Stomach (tissue), 8 donors: ENCODE measurements at regions not wholly inside any gene's neighbourhood (a gene's known extent, or its start where the extent isn't known, plus 50 kb on each side); places are given as distances from the start of the nearest gene placed in this dataset.

Source experiments
- DNase-seq, 2 donors: peaks; one replicate each; pipeline versions ENCODE4 v3.0.0 to v3.0.0-alpha.2; 2013 to 2019
- H3K27ac ChIP-seq, 5 donors: fragments of 200-600 bp in 4 of 5; sonication (generic) in 4 of 5; one replicate each; pipeline ENCODE4 v1.5.1; 2013 to 2019; ENCODE audit warnings: mild to moderate bottlenecking in 1 of 5, moderate library complexity in 1 of 5
- H3K27me3 ChIP-seq, 3 donors: fragments of 200-600 bp; sonication (generic); one replicate each; pipeline ENCODE4 v1.5.1; 2017 to 2019; ENCODE audit warnings: mixed run types in 1 of 3
- H3K36me3 ChIP-seq, 4 donors: fragments of 200-600 bp; sonication (generic); 1 replicate in 3 of 4; 2 replicates in 1 of 4; pipeline ENCODE4 v1.5.1; 2016 to 2019
- H3K4me1 ChIP-seq, 4 donors: fragments of 200-600 bp; sonication (generic); one replicate each; pipeline ENCODE4 v1.5.1; 2016 to 2019
- H3K4me3 ChIP-seq, 4 donors: fragments of 200-600 bp; sonication (generic) in 3 of 4; one replicate each; pipeline ENCODE4 v1.5.1; 2016 to 2019; ENCODE audit warnings: mild to moderate bottlenecking in 1 of 4
- H3K9me3 ChIP-seq, 4 donors: fragments of 200-600 bp; sonication (generic); one replicate each; pipeline ENCODE4 v1.5.1; 2016 to 2019
- EP300 ChIP-seq: sonication (generic); formaldehyde crosslinking; IDR thresholded peaks from one replicate; pipeline ENCODE4 v1.6.1; 2017; ENCODE audit warnings: antibody characterized with exemption
- POLR2A ChIP-seq, 4 donors: fragments of 450-650 bp; IDR thresholded peaks; one replicate each; pipeline ENCODE4 v1.6.1; 2016; ENCODE audit warnings: antibody characterized with exemption in 4 of 4, control low read depth in 2 of 4, mild to moderate bottlenecking in 1 of 4, moderate library complexity in 1 of 4
- POLR2AphosphoS5 ChIP-seq, 3 donors: sonication (generic); formaldehyde crosslinking; IDR thresholded peaks; one replicate each; pipeline ENCODE4 v1.6.1; 2016; ENCODE audit warnings: antibody characterized with exemption in 3 of 3
- WGBS, 5 donors: extraction: QIAGEN DNeasy Blood & Tissue Kit in 3 of 5; methylation state at CpG; one replicate each; pipeline versions ENCODE4 v1.1.5 to v1.1.7; 2013 to 2018; 5-methylcytosine and 5-hydroxymethylcytosine counted together
- intact Hi-C: fragments of 100-400 bp; cut with DNase I; formaldehyde crosslinking; loops from one replicate; pipeline ENCODE4 v1.15.1; 2023; ENCODE audit warnings: low total_unique reads
- TF ChIP-seq, protein P1 (sequence below), 7 experiments: fragments of 450-650 bp in 4 of 7; fragments of 200-600 bp in 3 of 7; sonication (generic) in 3 of 7; IDR thresholded peaks; one replicate each; pipeline ENCODE4 v1.5.1; 2016 to 2019; ENCODE audit warnings: antibody characterized with exemption in 7 of 7, control low read depth in 2 of 7, mild to moderate bottlenecking in 1 of 7
- donor health status: healthy with polysubstance abuse.
- donor health status: Bipolar disorder and iron deficiency.
- donor health status: healthy.

DNA sequence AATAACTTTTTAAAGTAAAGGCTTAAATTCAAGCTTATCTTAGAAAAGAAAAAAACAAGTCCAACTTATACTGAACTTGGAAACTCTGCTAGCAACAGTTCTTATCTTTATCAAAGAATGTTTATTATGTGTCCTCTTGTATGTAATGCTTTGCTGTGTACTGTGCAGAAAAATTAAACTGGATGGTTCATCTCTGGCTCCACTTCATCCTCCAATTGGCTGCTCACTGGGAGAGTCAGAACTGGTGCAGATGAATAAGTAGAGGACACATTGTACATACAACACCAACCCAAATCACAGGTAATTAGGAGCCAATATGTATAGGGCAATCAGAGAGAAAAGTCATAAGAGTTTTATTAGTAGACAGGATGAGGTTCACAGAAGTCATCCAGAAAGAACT lies 123.6 kb upstream of the NAP1L1 start:
- no peaks in the 10 kb centered on the region for H3K4me1 ChIP-seq
- H3K27me3 ChIP-seq: no peaks in the 10 kb centered on the region
- TF ChIP-seq POLR2AphosphoS5 (IDR thresholded peaks at IDR 0.05) (no peak), EP300 (no peak), POLR2A (IDR thresholded peaks at IDR 0.05) (no peak)
- TF ChIP-seq, protein P1, sequence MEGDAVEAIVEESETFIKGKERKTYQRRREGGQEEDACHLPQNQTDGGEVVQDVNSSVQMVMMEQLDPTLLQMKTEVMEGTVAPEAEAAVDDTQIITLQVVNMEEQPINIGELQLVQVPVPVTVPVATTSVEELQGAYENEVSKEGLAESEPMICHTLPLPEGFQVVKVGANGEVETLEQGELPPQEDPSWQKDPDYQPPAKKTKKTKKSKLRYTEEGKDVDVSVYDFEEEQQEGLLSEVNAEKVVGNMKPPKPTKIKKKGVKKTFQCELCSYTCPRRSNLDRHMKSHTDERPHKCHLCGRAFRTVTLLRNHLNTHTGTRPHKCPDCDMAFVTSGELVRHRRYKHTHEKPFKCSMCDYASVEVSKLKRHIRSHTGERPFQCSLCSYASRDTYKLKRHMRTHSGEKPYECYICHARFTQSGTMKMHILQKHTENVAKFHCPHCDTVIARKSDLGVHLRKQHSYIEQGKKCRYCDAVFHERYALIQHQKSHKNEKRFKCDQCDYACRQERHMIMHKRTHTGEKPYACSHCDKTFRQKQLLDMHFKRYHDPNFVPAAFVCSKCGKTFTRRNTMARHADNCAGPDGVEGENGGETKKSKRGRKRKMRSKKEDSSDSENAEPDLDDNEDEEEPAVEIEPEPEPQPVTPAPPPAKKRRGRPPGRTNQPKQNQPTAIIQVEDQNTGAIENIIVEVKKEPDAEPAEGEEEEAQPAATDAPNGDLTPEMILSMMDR (IDR thresholded peaks at IDR 0.05): no peak
- no peak overlapping the region for H3K4me3 ChIP-seq
- DNase-seq: no peak
- peaks cover 0 to 7% (median 1%) of the 10 kb centered on the region in 4 donors for H3K9me3 ChIP-seq
- no peaks in the 10 kb centered on the region for H3K36me3 ChIP-seq
- intact Hi-C loops: no loop called here
- no peak overlapping the region for H3K27ac ChIP-seq

DNA sequence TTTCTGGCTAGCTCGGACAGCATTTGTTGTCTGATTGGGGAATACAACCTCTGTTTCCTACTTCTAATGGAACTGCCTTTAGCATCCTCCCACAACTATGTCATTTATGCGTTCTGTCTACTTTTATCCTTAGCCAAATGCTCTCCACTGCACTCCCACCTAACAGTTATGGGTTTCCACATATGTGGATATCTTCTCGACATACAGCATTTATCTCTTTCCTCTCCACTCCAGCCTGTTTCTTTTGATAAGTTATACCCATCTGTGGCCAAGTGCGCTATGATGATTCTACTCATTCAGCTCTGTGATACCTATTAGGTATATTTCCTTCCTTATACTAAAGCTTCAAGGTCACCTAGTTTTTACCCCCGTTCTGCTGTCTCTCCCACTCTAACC lies 122.2 kb upstream of the NAP1L1 start:
- no peak overlapping the region for H3K4me3 ChIP-seq
- intact Hi-C loops: no loop called here
- no peaks in the 10 kb centered on the region for H3K4me1 ChIP-seq
- peaks cover 0 to 19% (median 11%) of the 10 kb centered on the region in 4 donors for H3K9me3 ChIP-seq
- H3K27ac ChIP-seq: no peak overlapping the region
- DNase-seq: no peak
- H3K36me3 ChIP-seq: no peaks in the 10 kb centered on the region
- no peak for TF ChIP-seq POLR2AphosphoS5 (IDR thresholded peaks at IDR 0.05)
- no peak for TF ChIP-seq EP300
- TF ChIP-seq, protein P1 (IDR thresholded peaks at IDR 0.05): no peak
- no peak for TF ChIP-seq POLR2A (IDR thresholded peaks at IDR 0.05)
- 83 to 89% (median 88%) methylated on average over 5 of the region's 5 CpGs for WGBS, 5 donors
- H3K27me3 ChIP-seq: no peaks in the 10 kb centered on the region

DNA sequence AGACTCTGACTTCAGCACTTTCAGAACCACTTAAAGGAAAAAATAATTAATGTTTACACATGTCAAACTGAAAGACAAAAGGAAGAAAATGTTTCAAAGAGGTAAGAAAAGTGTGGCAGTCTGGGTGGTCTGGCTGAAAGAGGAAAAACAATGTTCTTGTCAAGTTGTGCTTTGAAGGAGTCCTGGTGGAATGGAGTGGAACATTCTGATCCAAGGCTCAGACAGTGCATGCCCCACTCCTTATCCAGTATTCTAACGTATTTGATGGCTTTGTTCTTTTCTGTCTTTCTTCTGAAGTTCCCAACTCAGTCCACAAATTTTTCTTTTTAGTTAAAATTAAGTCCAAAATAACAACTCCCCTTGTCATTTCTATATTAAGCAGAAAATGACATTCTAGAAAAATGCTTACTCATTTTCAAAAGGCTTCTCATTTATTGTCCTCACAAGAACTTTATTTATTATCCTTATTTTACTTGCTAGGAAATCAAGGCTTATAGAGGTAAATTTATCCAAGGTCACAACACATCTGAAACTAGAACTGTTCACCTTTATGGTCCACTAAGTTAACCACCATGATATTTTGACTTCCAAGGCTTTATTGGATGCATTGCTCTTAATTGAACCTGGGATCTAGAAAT lies 121.7 kb upstream of the NAP1L1 start:
- Histone ChIP-seq H3K4me1 (no peaks in the 10 kb centered on the region), H3K9me3 (peaks cover 0 to 19% (median 11%) of the 10 kb centered on the region in 4 donors), H3K27me3 (no peaks in the 10 kb centered on the region), H3K4me3 (no peak overlapping the region), H3K27ac (no peak overlapping the region), H3K36me3 (no peaks in the 10 kb centered on the region)
- intact Hi-C loops: no loop called here
- TF ChIP-seq, protein P1 (IDR thresholded peaks at IDR 0.05): no peak
- TF ChIP-seq POLR2AphosphoS5 (IDR thresholded peaks at IDR 0.05): no peak
- no peak for TF ChIP-seq EP300
- no peak for TF ChIP-seq POLR2A (IDR thresholded peaks at IDR 0.05)
- no peak for DNase-seq
- 10 to 23% (median 21%) methylated on average over 1 of the region's 1 CpG for WGBS, 5 donors

DNA sequence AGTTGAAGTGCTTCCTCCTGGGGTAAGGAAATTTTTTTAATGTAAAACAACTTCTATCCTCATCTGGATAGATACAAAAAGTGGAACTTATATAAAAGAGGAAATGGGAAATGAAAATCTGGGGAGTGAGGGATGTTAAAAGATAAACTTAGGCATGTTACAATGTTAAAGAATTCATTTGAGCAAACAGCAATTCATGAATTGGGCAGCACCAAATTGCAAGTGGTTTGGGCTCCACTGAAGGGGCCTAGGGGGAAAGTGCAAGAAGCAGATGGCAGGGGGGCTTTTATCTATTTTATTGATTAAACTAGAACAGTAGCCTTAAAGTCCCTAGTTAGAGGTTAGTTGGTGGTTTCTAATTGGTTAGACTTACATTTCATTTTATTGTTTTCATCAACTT lies 118.1 kb upstream of the NAP1L1 start:
- H3K27ac ChIP-seq: no peak overlapping the region
- TF ChIP-seq POLR2AphosphoS5 (IDR thresholded peaks at IDR 0.05): no peak
- TF ChIP-seq, protein P1 (IDR thresholded peaks at IDR 0.05): no peak
- TF ChIP-seq EP300: no peak
- TF ChIP-seq POLR2A (IDR thresholded peaks at IDR 0.05): no peak
- no peak for DNase-seq

More for the DNA sequence above, 118.1 kb upstream of the NAP1L1 start:
- H3K9me3 ChIP-seq: peaks cover 13 to 43% (median 37%) of the 10 kb centered on the region in 4 donors
- no peaks in the 10 kb centered on the region for H3K4me1 ChIP-seq
- no peaks in the 10 kb centered on the region for H3K27me3 ChIP-seq
- intact Hi-C loops: no loop called here
- no peak overlapping the region for H3K4me3 ChIP-seq
- H3K36me3 ChIP-seq: no peaks in the 10 kb centered on the region
